A549 (cell line): ENCODE measurements at regions not wholly inside any gene's neighbourhood (a gene's known extent, or its start where the extent isn't known, plus 50 kb on each side); places are given as distances from the start of the nearest gene placed in this dataset.

ENCODE experiments used
- POLR2A ChIP-seq: IDR thresholded peaks from 2 replicates; pipeline ENCODE4 v1.6.1; 2012; ENCODE audit warnings: mild to moderate bottlenecking, low read length
- POLR2AphosphoS2 ChIP-seq: conservative IDR thresholded peaks from 2 replicates; pipeline ENCODE4 v1.6.1; 2012; ENCODE audit warnings: low read length, improper control_type of control experiment, inconsistent platforms
- RAD21 ChIP-seq, 2 experiments: fragments of >200 bp in 1 of 2; sonication (Bioruptor Twin) in 1 of 2; formaldehyde crosslinking in 1 of 2; IDR thresholded peaks in 1 of 2; conservative IDR thresholded peaks in 1 of 2; 2 replicates in 1 of 2; 3 replicates in 1 of 2; pipeline ENCODE4 v1.6.1; 2012 to 2018; ENCODE audit warnings: inconsistent platforms in 1 of 2
- RCOR1 ChIP-seq: fragments of 150-350 bp; IDR thresholded peaks from 2 replicates; pipeline ENCODE4 v1.6.1; 2014; ENCODE audit warnings: antibody characterized with exemption, low read length, low read depth
- TF ChIP-seq, protein P1 (sequence below): fragments of >200 bp; sonication (Bioruptor Twin); formaldehyde crosslinking; IDR thresholded peaks from 3 replicates; pipeline ENCODE4 v1.5.1; 2016

- TF ChIP-seq, protein P1, sequence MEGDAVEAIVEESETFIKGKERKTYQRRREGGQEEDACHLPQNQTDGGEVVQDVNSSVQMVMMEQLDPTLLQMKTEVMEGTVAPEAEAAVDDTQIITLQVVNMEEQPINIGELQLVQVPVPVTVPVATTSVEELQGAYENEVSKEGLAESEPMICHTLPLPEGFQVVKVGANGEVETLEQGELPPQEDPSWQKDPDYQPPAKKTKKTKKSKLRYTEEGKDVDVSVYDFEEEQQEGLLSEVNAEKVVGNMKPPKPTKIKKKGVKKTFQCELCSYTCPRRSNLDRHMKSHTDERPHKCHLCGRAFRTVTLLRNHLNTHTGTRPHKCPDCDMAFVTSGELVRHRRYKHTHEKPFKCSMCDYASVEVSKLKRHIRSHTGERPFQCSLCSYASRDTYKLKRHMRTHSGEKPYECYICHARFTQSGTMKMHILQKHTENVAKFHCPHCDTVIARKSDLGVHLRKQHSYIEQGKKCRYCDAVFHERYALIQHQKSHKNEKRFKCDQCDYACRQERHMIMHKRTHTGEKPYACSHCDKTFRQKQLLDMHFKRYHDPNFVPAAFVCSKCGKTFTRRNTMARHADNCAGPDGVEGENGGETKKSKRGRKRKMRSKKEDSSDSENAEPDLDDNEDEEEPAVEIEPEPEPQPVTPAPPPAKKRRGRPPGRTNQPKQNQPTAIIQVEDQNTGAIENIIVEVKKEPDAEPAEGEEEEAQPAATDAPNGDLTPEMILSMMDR = no peak
- no peak for TF ChIP-seq POLR2A
- TF ChIP-seq RAD21 (conservative IDR thresholded peaks at IDR 0.05 in 1 of 2, IDR thresholded peaks at IDR 0.05 in 1 of 2) = no peak
- no peak for TF ChIP-seq RCOR1
- no peak for TF ChIP-seq POLR2AphosphoS2
Observed at GRCh38 chr1:242828828-242829227, 304.3 kb upstream of the PLD5 start.
